BJ (cell line): ENCODE measurements at regions not wholly inside any gene's neighbourhood (a gene's known extent, or its start where the extent isn't known, plus 50 kb on each side); places are given as distances from the start of the nearest gene placed in this dataset.

ENCODE experiments used
- CTCF ChIA-PET: fragments of 350-600 bp; formaldehyde crosslinking; extraction: SDS; loops from one replicate; lab custom pipeline; 2021; ENCODE audit warnings: antibody characterized with exemption, inconsistent platforms; lab: Yijun Ruan, JAX
- POLR2A ChIA-PET: fragments of 300-600 bp; sonication (Branson Sonifier 250); formaldehyde crosslinking; extraction: SDS; loops from one replicate; lab custom pipeline; 2021; ENCODE audit warnings: antibody characterized with exemption; lab: Charles Lee
- DNase-seq: peaks from one replicate; pipeline ENCODE4 v3.0.0-alpha.2; 2011; ENCODE audit warnings: low read depth
- H3K27me3 ChIP-seq: 2 replicates; pipeline ENCODE4 v1.6.0; 2011; ENCODE audit warnings: low read length; ENCODE audit not compliant: control insufficient read depth, insufficient read depth
- H3K36me3 ChIP-seq: 2 replicates; pipeline ENCODE4 v1.5.1; 2011; ENCODE audit warnings: low read length; ENCODE audit not compliant: control insufficient read depth, insufficient read depth
- H3K4me3 ChIP-seq: 2 replicates; pipeline ENCODE4 v1.5.1; 2011; ENCODE audit warnings: low read depth, mild to moderate bottlenecking, control low read depth, low read length
- CTCF ChIP-seq: IDR thresholded peaks from 2 replicates; pipeline ENCODE4 v1.5.1; 2011; ENCODE audit warnings: low read depth, mild to moderate bottlenecking, control low read depth, inconsistent platforms, low read length, moderate library complexity; ENCODE audit not compliant: insufficient read depth

- no peaks in the 10 kb centered on the region for H3K27me3 ChIP-seq
- no peak for TF ChIP-seq CTCF
- H3K4me3 ChIP-seq = no peak overlapping the region
- CTCF ChIA-PET = no interaction called here
- POLR2A ChIA-PET = no interaction called here
- no peak for DNase-seq
- no peaks in the 10 kb centered on the region for H3K36me3 ChIP-seq
Measured at GRCh38 chr2:115939902-115940301, 1497.5 kb downstream of the DPP10 start.

GRCh38 chr2:115942800-115943199, 1500.4 kb downstream of the DPP10 start:
- TF ChIP-seq CTCF = no peak
- Histone ChIP-seq H3K36me3 (no peaks in the 10 kb centered on the region), H3K27me3 (no peaks in the 10 kb centered on the region), H3K4me3 (no peak overlapping the region)
- POLR2A ChIA-PET = no interaction called here
- no peak for DNase-seq
- CTCF ChIA-PET = no interaction called here

- DNase-seq = no peak
- Histone ChIP-seq H3K4me3 (no peak overlapping the region), H3K36me3 (no peaks in the 10 kb centered on the region), H3K27me3 (no peaks in the 10 kb centered on the region)
- ChIA-PET POLR2A (no interaction called here), CTCF (no interaction called here)
- TF ChIP-seq CTCF = no peak
Measured at GRCh38 chr2:115946341-115946740, 1503.9 kb downstream of the DPP10 start.

- H3K36me3 ChIP-seq = no peaks in the 10 kb centered on the region
- DNase-seq = no peak
- CTCF ChIA-PET = no interaction called here
- TF ChIP-seq CTCF = no peak
- POLR2A ChIA-PET = no interaction called here
- no peaks in the 10 kb centered on the region for H3K27me3 ChIP-seq
- H3K4me3 ChIP-seq = no peak overlapping the region
Measured at GRCh38 chr2:115946891-115947290, 1504.5 kb downstream of the DPP10 start.

GRCh38 chr2:115976916-115977315, 1534.5 kb downstream of the DPP10 start:
- ChIA-PET POLR2A (no interaction called here), CTCF (no interaction called here)
- Histone ChIP-seq H3K27me3 (no peaks in the 10 kb centered on the region), H3K36me3 (no peaks in the 10 kb centered on the region), H3K4me3 (no peak overlapping the region)
- DNase-seq = no peak
- TF ChIP-seq CTCF = no peak
